Mesothelial cell of epicardium (in vitro differentiated cells): ENCODE measurements at regions not wholly inside any gene's neighbourhood (a gene's known extent, or its start where the extent isn't known, plus 50 kb on each side); places are given as distances from the start of the nearest gene placed in this dataset.

Source experiments
- DNase-seq, 2 experiments: peaks; one replicate each; pipeline ENCODE4 v3.0.0; 2021; ENCODE audit warnings: low spot score in 2 of 2; ENCODE audit not compliant: unreplicated experiment in 2 of 2
- H3K27ac Mint-ChIP-seq: 2 replicates; pipeline ENCODE4 v1.8.0; 2021; ENCODE audit warnings: mixed read lengths
- H3K27me3 Mint-ChIP-seq: 2 replicates; pipeline ENCODE4 v1.8.0; 2021; ENCODE audit warnings: low read depth, mixed read lengths
- H3K36me3 Mint-ChIP-seq: 2 replicates; pipeline ENCODE4 v1.8.0; 2021; ENCODE audit warnings: mixed read lengths
- H3K4me1 Mint-ChIP-seq: 2 replicates; pipeline ENCODE4 v1.8.0; 2021; ENCODE audit warnings: mixed read lengths
- H3K4me3 Mint-ChIP-seq: 2 replicates; pipeline ENCODE4 v1.8.0; 2021; ENCODE audit warnings: mild to moderate bottlenecking, moderate library complexity, mixed read lengths
- H3K9me3 Mint-ChIP-seq: 2 replicates; pipeline ENCODE4 v1.8.0; 2021; ENCODE audit warnings: mixed read lengths
- TF ChIP-seq, protein P1 (sequence below): fragments of 200-600 bp; sonication (generic); IDR thresholded peaks from one replicate; pipeline ENCODE4 v1.5.0; 2021; ENCODE audit warnings: antibody characterized with exemption; ENCODE audit not compliant: unreplicated experiment

DNA sequence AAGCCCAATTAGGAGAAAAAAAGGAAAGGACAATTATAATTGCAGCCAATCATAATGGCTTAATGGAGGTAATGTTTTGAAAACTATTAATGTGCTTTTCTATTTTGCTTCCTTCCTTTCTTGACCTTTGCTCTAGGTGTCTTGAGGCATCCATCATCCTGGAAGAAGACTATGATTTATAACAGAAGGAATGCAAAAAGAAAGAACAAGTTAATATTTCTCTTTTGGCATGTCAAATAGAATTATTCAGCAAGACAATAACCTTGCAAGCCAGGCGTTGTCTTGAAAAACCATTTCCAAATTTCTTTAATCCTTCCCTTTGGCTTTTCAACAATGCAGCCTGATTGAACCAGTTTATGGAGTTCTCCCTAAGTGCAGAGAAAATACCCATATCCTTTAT is 107.7 kb upstream of the USP24 start:
- Mint-ChIP-seq H3K27me3 (no peaks in the 10 kb centered on the region), H3K4me1 (peaks cover 8% of the 10 kb centered on the region), H3K27ac (no peak overlapping the region), H3K36me3 (no peaks in the 10 kb centered on the region), H3K9me3 (no peaks in the 10 kb centered on the region), H3K4me3 (no peak overlapping the region)
- DNase-seq = no peak
- TF ChIP-seq, protein P1, sequence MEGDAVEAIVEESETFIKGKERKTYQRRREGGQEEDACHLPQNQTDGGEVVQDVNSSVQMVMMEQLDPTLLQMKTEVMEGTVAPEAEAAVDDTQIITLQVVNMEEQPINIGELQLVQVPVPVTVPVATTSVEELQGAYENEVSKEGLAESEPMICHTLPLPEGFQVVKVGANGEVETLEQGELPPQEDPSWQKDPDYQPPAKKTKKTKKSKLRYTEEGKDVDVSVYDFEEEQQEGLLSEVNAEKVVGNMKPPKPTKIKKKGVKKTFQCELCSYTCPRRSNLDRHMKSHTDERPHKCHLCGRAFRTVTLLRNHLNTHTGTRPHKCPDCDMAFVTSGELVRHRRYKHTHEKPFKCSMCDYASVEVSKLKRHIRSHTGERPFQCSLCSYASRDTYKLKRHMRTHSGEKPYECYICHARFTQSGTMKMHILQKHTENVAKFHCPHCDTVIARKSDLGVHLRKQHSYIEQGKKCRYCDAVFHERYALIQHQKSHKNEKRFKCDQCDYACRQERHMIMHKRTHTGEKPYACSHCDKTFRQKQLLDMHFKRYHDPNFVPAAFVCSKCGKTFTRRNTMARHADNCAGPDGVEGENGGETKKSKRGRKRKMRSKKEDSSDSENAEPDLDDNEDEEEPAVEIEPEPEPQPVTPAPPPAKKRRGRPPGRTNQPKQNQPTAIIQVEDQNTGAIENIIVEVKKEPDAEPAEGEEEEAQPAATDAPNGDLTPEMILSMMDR = no peak

DNA sequence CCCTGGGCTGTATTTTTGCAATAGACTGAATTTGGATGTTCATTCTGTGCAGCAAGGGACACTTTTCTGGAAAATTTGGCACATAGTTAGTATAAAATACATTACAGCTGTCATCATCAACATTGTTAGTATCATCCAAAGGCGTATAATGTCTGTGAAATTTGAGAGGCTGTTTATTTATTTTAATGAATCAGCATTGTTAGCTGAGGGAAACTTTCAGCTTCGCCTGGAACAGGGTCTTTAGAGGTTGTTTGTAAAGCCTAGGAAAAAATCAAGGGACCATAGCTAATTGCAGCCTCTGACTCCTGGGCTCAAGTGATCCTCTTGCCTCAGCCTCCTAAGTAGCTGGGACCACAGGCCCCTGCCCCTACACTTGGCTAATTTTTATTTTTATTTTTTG is 106.8 kb upstream of the USP24 start:
- Mint-ChIP-seq H3K27ac (no peak overlapping the region), H3K9me3 (no peaks in the 10 kb centered on the region), H3K27me3 (no peaks in the 10 kb centered on the region), H3K36me3 (no peaks in the 10 kb centered on the region), H3K4me1 (peaks cover 9% of the 10 kb centered on the region), H3K4me3 (no peak overlapping the region)
- no peak for DNase-seq
- TF ChIP-seq, protein P1 = no peak

- Mint-ChIP-seq H3K4me3 (no peak overlapping the region), H3K36me3 (no peaks in the 10 kb centered on the region), H3K27ac (no peak overlapping the region), H3K4me1 (peaks cover 14% of the 10 kb centered on the region), H3K9me3 (no peaks in the 10 kb centered on the region), H3K27me3 (no peaks in the 10 kb centered on the region)
- no peak for DNase-seq
- TF ChIP-seq, protein P1 = no peak
Measured at GRCh38 chr1:55320891-55321290, 105.7 kb upstream of the USP24 start.

GRCh38 chr1:55318116-55318817 is 103.1 kb upstream of the USP24 start:
- H3K36me3 Mint-ChIP-seq = no peaks in the 10 kb centered on the region

DNA sequence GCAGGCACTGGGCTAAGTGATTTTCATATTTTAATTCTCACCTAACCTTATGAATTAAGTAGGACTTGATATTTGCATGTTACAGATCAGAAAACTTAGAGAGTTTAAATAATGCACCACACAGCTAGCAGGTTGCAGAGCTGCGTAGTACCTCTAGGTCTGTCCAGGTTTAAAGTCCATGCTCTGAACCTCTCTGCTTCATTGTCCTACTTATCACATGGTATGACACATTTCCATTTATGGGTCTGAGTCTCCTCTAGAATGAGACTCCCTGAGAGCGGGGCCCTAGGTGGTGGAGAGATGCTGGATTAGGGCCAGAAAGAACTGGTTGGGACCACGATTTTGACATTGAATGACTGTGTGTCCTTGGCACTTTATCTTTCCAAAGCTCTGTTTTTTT is 102.5 kb upstream of the USP24 start:
- no peaks in the 10 kb centered on the region for H3K36me3 Mint-ChIP-seq

More at GRCh38 chr1:55318116-55318817, 103.1 kb upstream of the USP24 start:
- no peak for DNase-seq
- Mint-ChIP-seq H3K4me3 (no peak overlapping the region), H3K27me3 (no peaks in the 10 kb centered on the region), H3K27ac (no peak overlapping the region), H3K9me3 (no peaks in the 10 kb centered on the region), H3K4me1 (peaks cover 14% of the 10 kb centered on the region)
- TF ChIP-seq, protein P1 = no peak

More for the DNA sequence above, 102.5 kb upstream of the USP24 start:
- no peak for DNase-seq
- no peaks in the 10 kb centered on the region for H3K9me3 Mint-ChIP-seq
- no peaks in the 10 kb centered on the region for H3K27me3 Mint-ChIP-seq
- H3K27ac Mint-ChIP-seq = no peak overlapping the region
- TF ChIP-seq, protein P1 = no peak
- H3K4me3 Mint-ChIP-seq = no peak overlapping the region
- H3K4me1 Mint-ChIP-seq = peaks cover 12% of the 10 kb centered on the region
